ENCODE measurements at regions not wholly inside any gene's neighbourhood (a gene's known extent, or its start where the extent isn't known, plus 50 kb on each side); places are given as distances from the start of the nearest gene placed in this dataset.

DNA sequence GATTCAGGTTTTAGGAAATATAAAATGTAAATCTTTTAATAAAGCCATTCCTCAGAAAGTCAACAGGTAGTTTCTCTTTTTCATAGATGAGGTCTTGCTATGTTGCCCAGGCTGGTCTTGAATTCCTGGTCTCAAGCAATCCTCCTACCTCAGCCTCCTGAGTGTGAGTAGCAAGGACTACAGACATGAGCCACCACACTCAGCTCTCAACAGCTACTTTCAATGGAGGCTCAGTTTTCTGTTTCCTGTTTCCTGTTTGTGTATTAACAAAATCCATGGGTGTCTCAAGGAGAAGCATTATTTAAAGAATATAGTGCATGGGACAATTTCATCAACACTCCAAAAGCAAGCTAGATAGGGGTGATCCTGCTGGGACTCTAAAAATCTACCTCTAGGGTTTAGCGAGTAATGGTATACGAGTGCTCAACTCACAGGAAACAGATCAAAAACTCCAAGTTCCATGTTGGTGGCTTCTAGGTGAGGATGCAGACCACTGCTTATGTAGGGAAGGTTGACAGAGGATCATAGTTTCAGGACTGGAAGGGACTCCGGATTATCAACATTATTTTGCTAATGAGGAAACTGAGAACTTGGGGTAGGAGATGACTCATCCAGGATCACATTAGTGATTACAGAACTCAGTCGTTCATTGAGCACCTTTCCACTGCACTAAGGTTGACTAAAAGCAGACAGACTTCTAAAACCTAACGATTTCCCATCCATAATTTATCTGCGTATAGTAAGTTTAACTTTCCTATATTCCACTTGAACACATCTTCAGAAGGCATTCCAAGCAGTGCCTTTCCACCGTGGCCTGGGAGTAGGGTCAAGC is 61.7 kb upstream of the WIPF1 start:
- CTCF ChIA-PET, result interaction anchor here (1.1 kb wide), 1 partner anchor 13 kb away, joined by 3 read pairs; no protein-coding TSS in a partner anchor

DNA sequence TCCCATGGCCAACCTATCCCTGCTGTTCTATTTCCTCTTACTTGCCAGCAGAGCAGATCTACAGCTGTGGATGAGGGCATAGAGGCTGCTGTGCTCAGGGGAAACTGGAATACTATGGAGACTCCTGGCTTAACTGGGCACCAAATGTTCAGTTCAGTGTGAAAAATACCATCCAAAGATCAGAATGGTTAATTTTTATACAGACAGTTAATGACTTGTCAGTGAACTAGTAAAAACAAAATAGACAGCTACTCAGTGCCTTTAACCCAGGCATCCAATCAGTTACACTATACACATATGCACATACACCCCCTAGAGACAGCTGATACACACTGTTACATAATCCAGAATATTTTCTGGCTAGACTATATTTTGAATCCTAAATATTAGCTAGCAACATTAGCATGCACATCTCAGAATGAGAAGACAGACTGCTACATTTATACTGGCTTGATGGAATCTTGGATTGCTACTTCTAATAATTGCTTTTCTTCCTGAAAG is 59.1 kb upstream of the WIPF1 start:
- Histone ChIP-seq H3K36me3 (ENCODE audit: control insufficient read depth, insufficient read depth, low read length) (peaks cover 1% of the 10 kb centered on the region; the same call in 1 of the 2 replicates), H3K4me3 (ENCODE audit: low read depth, low read length) (no peak overlapping the region), H3K27me3 (ENCODE audit: control insufficient read depth, insufficient read depth, low read length) (no peaks in the 10 kb centered on the region)
- ChIA-PET POLR2A (no interaction called here), CTCF (interaction anchor here (1.5 to 1.7 kb wide), 2 partner anchors 10 to 14 kb away, joined by 3 to 4 read pairs; no protein-coding TSS in a partner anchor)
- no peak for DNase-seq (ENCODE audit: low read depth)
- TF ChIP-seq, protein P1, sequence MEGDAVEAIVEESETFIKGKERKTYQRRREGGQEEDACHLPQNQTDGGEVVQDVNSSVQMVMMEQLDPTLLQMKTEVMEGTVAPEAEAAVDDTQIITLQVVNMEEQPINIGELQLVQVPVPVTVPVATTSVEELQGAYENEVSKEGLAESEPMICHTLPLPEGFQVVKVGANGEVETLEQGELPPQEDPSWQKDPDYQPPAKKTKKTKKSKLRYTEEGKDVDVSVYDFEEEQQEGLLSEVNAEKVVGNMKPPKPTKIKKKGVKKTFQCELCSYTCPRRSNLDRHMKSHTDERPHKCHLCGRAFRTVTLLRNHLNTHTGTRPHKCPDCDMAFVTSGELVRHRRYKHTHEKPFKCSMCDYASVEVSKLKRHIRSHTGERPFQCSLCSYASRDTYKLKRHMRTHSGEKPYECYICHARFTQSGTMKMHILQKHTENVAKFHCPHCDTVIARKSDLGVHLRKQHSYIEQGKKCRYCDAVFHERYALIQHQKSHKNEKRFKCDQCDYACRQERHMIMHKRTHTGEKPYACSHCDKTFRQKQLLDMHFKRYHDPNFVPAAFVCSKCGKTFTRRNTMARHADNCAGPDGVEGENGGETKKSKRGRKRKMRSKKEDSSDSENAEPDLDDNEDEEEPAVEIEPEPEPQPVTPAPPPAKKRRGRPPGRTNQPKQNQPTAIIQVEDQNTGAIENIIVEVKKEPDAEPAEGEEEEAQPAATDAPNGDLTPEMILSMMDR (IDR thresholded peaks at IDR 0.05; ENCODE audit: insufficient read depth, low read depth, low read length), result no peak

More for the DNA sequence above, 61.7 kb upstream of the WIPF1 start:
- H3K36me3 ChIP-seq (ENCODE audit: control insufficient read depth, insufficient read depth, low read length), result peaks cover 1% of the 10 kb centered on the region; the same call in 1 of the 2 replicates
- POLR2A ChIA-PET, result no interaction called here
- TF ChIP-seq, protein P1 (IDR thresholded peaks at IDR 0.05; ENCODE audit: insufficient read depth, low read depth, low read length), result no peak
- DNase-seq (ENCODE audit: low read depth), result no peak
- no peak overlapping the region for H3K4me3 ChIP-seq (ENCODE audit: low read depth, low read length)
- no peaks in the 10 kb centered on the region for H3K27me3 ChIP-seq (ENCODE audit: control insufficient read depth, insufficient read depth, low read length)

DNA sequence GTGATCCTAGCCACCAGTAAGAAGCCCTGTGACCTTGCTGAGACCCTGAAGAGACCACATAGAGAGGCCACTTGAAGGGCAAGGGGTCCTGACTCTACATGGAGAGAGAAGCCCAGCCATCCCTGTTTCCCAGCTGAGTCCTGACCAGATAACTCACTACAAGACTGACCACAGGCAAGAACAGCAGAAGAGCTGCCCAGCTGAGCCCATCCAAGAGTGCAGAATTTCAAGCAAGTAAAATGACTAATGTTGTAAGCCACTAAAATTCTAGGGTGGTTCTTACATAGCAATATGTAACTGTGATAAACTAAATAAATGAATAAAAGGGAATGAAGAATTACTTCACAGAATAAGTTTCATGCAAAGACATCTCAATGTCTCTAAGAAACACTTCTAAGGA is 58.4 kb upstream of the WIPF1 start:
- ChIA-PET CTCF (interaction anchor here (1.5 to 1.7 kb wide), 2 partner anchors 11 to 14 kb away, joined by 3 to 4 read pairs; no protein-coding TSS in a partner anchor), POLR2A (no interaction called here)
- no peaks in the 10 kb centered on the region for H3K27me3 ChIP-seq (ENCODE audit: control insufficient read depth, insufficient read depth, low read length)
- H3K36me3 ChIP-seq (ENCODE audit: control insufficient read depth, insufficient read depth, low read length), result peaks cover 1% of the 10 kb centered on the region; the same call in 1 of the 2 replicates
- H3K4me3 ChIP-seq (ENCODE audit: low read depth, low read length), result no peak overlapping the region
- TF ChIP-seq, protein P1 (IDR thresholded peaks at IDR 0.05; ENCODE audit: insufficient read depth, low read depth, low read length), result no peak
- DNase-seq (ENCODE audit: low read depth), result no peak

DNA sequence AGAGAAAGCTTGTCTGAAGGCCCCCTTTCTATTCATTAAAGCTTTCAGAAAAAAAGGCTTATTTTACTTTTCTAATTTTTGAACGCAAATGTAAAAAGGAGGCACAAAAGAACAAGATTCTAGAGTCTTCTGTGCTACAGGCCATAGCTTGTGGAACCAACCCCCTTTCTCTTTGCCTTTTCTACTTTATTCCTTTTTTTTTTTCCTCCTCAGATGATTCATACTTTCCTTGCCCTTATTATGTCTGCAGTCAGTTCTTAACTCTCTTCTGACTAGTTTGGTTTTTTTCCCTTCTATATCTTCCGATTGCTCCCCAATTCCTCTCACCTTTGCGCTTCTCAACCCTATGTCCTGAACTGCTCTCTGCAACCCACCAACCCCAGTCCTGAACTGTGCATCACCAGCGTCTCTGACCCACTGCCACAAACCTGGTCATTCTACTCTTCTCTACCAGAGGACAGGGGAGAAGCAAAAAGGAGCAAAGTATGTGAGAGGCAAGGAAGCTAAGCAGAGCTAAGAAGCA is 56.9 kb upstream of the WIPF1 start:
- Histone ChIP-seq H3K36me3 (ENCODE audit: control insufficient read depth, insufficient read depth, low read length) (no peaks in the 10 kb centered on the region; the same call in 1 of the 2 replicates), H3K4me3 (ENCODE audit: low read depth, low read length) (no peak overlapping the region), H3K27me3 (ENCODE audit: control insufficient read depth, insufficient read depth, low read length) (no peaks in the 10 kb centered on the region)
- TF ChIP-seq, protein P1 (IDR thresholded peaks at IDR 0.05; ENCODE audit: insufficient read depth, low read depth, low read length), result no peak
- no peak for DNase-seq (ENCODE audit: low read depth)
- ChIA-PET POLR2A (no interaction called here), CTCF (no interaction called here)

DNA sequence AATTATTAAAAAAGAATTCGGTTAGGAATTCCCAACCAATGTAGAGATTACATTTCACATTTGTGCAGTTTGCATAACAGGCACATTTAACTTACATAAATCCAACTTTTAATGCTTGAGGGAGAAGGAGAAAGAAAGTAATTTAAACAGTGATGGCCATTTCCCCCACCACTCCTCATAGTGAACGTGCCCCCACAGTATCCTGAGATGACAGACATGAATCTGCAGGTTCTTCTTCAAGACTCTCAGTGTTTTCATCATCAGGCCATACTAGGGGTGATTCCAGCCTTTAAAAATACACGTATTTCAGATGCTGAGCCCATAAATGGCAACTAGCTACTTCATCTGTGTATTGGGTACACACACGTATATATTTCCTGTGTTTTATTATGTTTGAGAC is 51.3 kb upstream of the WIPF1 start:
- TF ChIP-seq, protein P1 (IDR thresholded peaks at IDR 0.05; ENCODE audit: insufficient read depth, low read depth, low read length), result no peak
- CTCF ChIA-PET, result no interaction called here
- H3K27me3 ChIP-seq (ENCODE audit: control insufficient read depth, insufficient read depth, low read length), result no peaks in the 10 kb centered on the region

More for the DNA sequence above, 51.3 kb upstream of the WIPF1 start:
- no peak for DNase-seq (ENCODE audit: low read depth)
- POLR2A ChIA-PET, result no interaction called here
- Histone ChIP-seq H3K36me3 (ENCODE audit: control insufficient read depth, insufficient read depth, low read length) (no peaks in the 10 kb centered on the region), H3K4me3 (ENCODE audit: low read depth, low read length) (no peak overlapping the region)

Measured in BJ (cell line).